ENCODE measurements at regions not wholly inside any gene's neighbourhood (a gene's known extent, or its start where the extent isn't known, plus 50 kb on each side); places are given as distances from the start of the nearest gene placed in this dataset.

- no peak overlapping the region for H3K4me3 ChIP-seq
- no peaks in the 10 kb centered on the region for H3K36me3 ChIP-seq (ENCODE audit: insufficient read depth, low read length)
- no peak overlapping the region for H3K27ac ChIP-seq
- no peak overlapping the region for H3K9ac ChIP-seq (ENCODE audit: insufficient read length)
- TF ChIP-seq FOXP2 (optimal IDR thresholded peaks at IDR 0.05; ENCODE audit: control extremely low read depth, extremely low read length, insufficient read depth) (no peak), POLR2AphosphoS5 (IDR thresholded peaks at IDR 0.05; ENCODE audit: borderline replicate concordance, low read depth, low read length) (no peak), EZH2 (IDR thresholded peaks at IDR 0.05) (no peak)
- H3K9me3 ChIP-seq (ENCODE audit: low read depth, low read length): no peaks in the 10 kb centered on the region
- DNase-seq (ENCODE audit: low read depth, low spot score): no peak
These were observed 247.9 kb downstream of the DMRT2 start for GRCh38 chr9:1298046-1298445.

GRCh38 chr9:1300941-1301340 is 250.8 kb downstream of the DMRT2 start:
- DNase-seq (ENCODE audit: low read depth, low spot score): no peak
- H3K27ac ChIP-seq: no peak overlapping the region
- H3K36me3 ChIP-seq (ENCODE audit: insufficient read depth, low read length): no peaks in the 10 kb centered on the region
- H3K4me3 ChIP-seq: no peak overlapping the region
- TF ChIP-seq POLR2AphosphoS5 (IDR thresholded peaks at IDR 0.05; ENCODE audit: borderline replicate concordance, low read depth, low read length): no peak
- TF ChIP-seq FOXP2 (optimal IDR thresholded peaks at IDR 0.05; ENCODE audit: control extremely low read depth, extremely low read length, insufficient read depth): no peak
- no peak for TF ChIP-seq EZH2 (IDR thresholded peaks at IDR 0.05)
- no peaks in the 10 kb centered on the region for H3K9me3 ChIP-seq (ENCODE audit: low read depth, low read length)
- H3K9ac ChIP-seq (ENCODE audit: insufficient read length): no peak overlapping the region

DNA sequence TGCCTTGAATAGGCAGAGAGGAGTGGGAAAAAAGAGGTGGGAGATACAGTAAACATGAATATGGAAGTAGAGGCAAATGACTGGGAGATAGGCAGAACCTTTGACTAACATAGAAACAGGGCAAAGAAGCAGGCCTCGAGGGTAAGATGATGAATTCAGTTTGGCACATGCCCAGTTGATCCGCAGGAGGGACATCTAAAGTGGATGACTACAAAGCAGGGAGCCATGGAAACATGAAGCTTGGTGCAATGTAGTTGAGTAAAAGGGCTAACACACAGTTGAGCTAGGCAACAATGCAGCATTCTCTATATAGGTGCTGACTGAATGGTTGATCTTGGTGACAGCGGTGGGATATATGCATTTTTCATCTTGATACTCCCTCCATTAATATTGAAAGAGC is 253.8 kb downstream of the DMRT2 start:
- no peak for DNase-seq (ENCODE audit: low read depth, low spot score)
- no peaks in the 10 kb centered on the region for H3K9me3 ChIP-seq (ENCODE audit: low read depth, low read length)
- no peaks in the 10 kb centered on the region for H3K36me3 ChIP-seq (ENCODE audit: insufficient read depth, low read length)
- no peak for TF ChIP-seq EZH2 (IDR thresholded peaks at IDR 0.05)
- no peak for TF ChIP-seq FOXP2 (optimal IDR thresholded peaks at IDR 0.05; ENCODE audit: control extremely low read depth, extremely low read length, insufficient read depth)
- no peak for TF ChIP-seq POLR2AphosphoS5 (IDR thresholded peaks at IDR 0.05; ENCODE audit: borderline replicate concordance, low read depth, low read length)
- H3K27ac ChIP-seq: no peak overlapping the region
- no peak overlapping the region for H3K9ac ChIP-seq (ENCODE audit: insufficient read length)
- H3K4me3 ChIP-seq: no peak overlapping the region

DNA sequence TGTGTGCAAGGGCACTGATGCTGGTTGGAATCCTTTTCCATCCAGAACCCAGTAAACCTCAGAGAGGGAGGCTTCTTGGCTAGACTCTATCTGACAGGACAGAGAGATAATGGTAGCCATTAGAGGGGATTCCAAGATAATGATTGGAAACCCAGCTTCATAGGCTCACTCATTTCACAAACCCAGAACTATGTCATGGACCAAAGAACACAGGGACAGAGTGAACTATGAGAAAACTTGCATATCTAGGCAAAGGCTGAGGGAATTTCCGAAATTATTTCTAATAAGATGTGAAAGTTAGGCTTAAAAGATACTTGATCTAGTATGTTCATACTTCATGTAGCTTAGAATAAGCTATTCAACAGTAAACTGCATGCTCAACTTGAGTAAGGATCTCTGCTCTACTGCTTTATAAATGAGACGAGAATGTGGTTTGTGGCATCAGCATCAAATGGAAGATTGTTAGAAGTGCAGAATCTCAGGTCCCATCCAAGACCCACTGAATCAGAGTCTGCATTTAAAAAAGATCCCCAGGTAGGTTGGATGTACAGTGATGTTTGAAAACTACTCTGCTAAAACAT is 261.4 kb downstream of the DMRT2 start:
- H3K4me3 ChIP-seq: no peak overlapping the region
- no peaks in the 10 kb centered on the region for H3K36me3 ChIP-seq (ENCODE audit: insufficient read depth, low read length)
- H3K27ac ChIP-seq: no peak overlapping the region
- TF ChIP-seq EZH2 (IDR thresholded peaks at IDR 0.05): no peak
- TF ChIP-seq POLR2AphosphoS5 (IDR thresholded peaks at IDR 0.05; ENCODE audit: borderline replicate concordance, low read depth, low read length): no peak
- TF ChIP-seq FOXP2 (optimal IDR thresholded peaks at IDR 0.05; ENCODE audit: control extremely low read depth, extremely low read length, insufficient read depth): no peak
- H3K9ac ChIP-seq (ENCODE audit: insufficient read length): no peak overlapping the region
- DNase-seq (ENCODE audit: low read depth, low spot score): no peak
- H3K9me3 ChIP-seq (ENCODE audit: low read depth, low read length): no peaks in the 10 kb centered on the region

DNA sequence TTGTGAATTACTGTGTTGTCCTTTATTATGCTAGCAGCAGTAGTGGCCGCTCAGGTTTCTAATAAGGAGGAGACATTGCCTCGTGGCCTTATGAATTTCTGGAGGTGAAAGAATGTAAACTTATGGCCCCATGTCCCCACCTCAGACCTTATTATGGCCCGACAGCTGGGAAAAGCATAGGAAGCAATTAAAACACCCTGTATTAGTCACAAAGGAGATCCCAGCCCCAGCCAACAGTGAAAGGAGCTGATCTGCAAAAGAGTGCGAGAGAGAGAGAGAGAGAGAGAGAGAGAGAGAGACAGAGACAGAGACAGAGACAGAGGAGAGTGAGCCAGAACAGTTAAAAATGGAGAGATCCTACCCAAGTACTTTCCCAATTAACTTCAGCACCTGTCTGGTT is 269.3 kb downstream of the DMRT2 start:
- TF ChIP-seq FOXP2 (optimal IDR thresholded peaks at IDR 0.05; ENCODE audit: control extremely low read depth, extremely low read length, insufficient read depth) (no peak), EZH2 (IDR thresholded peaks at IDR 0.05) (no peak), POLR2AphosphoS5 (IDR thresholded peaks at IDR 0.05; ENCODE audit: borderline replicate concordance, low read depth, low read length) (no peak)
- Histone ChIP-seq H3K9me3 (ENCODE audit: low read depth, low read length) (no peaks in the 10 kb centered on the region), H3K4me3 (no peak overlapping the region), H3K27ac (no peak overlapping the region), H3K36me3 (ENCODE audit: insufficient read depth, low read length) (no peaks in the 10 kb centered on the region), H3K9ac (ENCODE audit: insufficient read length) (no peak overlapping the region)
- DNase-seq (ENCODE audit: low read depth, low spot score): no peak

- no peak for DNase-seq (ENCODE audit: low read depth, low spot score)
- Histone ChIP-seq H3K36me3 (ENCODE audit: insufficient read depth, low read length) (no peaks in the 10 kb centered on the region), H3K9ac (ENCODE audit: insufficient read length) (no peak overlapping the region), H3K27ac (no peak overlapping the region), H3K4me3 (no peak overlapping the region), H3K9me3 (ENCODE audit: low read depth, low read length) (no peaks in the 10 kb centered on the region)
- TF ChIP-seq POLR2AphosphoS5 (IDR thresholded peaks at IDR 0.05; ENCODE audit: borderline replicate concordance, low read depth, low read length) (no peak), EZH2 (IDR thresholded peaks at IDR 0.05) (no peak), FOXP2 (optimal IDR thresholded peaks at IDR 0.05; ENCODE audit: control extremely low read depth, extremely low read length, insufficient read depth) (no peak)
These were observed 269.9 kb downstream of the DMRT2 start for GRCh38 chr9:1320051-1320557.

- Histone ChIP-seq H3K9ac (ENCODE audit: insufficient read length) (no peak overlapping the region), H3K4me3 (no peak overlapping the region), H3K9me3 (ENCODE audit: low read depth, low read length) (no peaks in the 10 kb centered on the region), H3K27ac (no peak overlapping the region), H3K36me3 (ENCODE audit: insufficient read depth, low read length) (no peaks in the 10 kb centered on the region)
- DNase-seq (ENCODE audit: low read depth, low spot score): no peak
- TF ChIP-seq FOXP2 (optimal IDR thresholded peaks at IDR 0.05; ENCODE audit: control extremely low read depth, extremely low read length, insufficient read depth) (no peak), EZH2 (IDR thresholded peaks at IDR 0.05) (no peak), POLR2AphosphoS5 (IDR thresholded peaks at IDR 0.05; ENCODE audit: borderline replicate concordance, low read depth, low read length) (no peak)
These were observed 270.5 kb downstream of the DMRT2 start for GRCh38 chr9:1320607-1321195.

GRCh38 chr9:1327467-1327866 is 277.3 kb downstream of the DMRT2 start:
- Histone ChIP-seq H3K4me3 (no peak overlapping the region), H3K9ac (ENCODE audit: insufficient read length) (no peak overlapping the region), H3K36me3 (ENCODE audit: insufficient read depth, low read length) (no peaks in the 10 kb centered on the region), H3K27ac (no peak overlapping the region), H3K9me3 (ENCODE audit: low read depth, low read length) (no peaks in the 10 kb centered on the region)
- no peak for TF ChIP-seq POLR2AphosphoS5 (IDR thresholded peaks at IDR 0.05; ENCODE audit: borderline replicate concordance, low read depth, low read length)
- TF ChIP-seq EZH2 (IDR thresholded peaks at IDR 0.05): no peak
- no peak for TF ChIP-seq FOXP2 (optimal IDR thresholded peaks at IDR 0.05; ENCODE audit: control extremely low read depth, extremely low read length, insufficient read depth)
- DNase-seq (ENCODE audit: low read depth, low spot score): no peak
